ENCODE measurements at regions not wholly inside any gene's neighbourhood (a gene's known extent, or its start where the extent isn't known, plus 50 kb on each side); places are given as distances from the start of the nearest gene placed in this dataset.

DNA sequence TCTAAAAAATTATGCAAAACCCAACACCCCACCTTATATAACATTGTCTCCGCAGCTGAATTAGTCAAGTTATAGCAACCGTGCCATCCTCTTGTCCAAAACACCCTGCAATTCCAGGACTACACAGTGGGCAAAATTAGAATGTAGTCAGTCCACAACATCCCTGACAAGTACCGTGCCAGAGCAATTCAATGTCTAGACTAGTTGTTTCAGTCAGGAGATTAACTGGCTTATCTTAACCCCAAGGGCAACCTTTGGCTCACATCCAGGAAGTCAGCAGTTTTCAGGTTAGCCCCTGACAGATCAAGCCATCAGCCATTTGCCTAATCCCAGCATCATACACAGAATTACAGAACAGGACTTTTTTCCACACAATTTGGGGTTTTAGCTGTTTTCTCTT, 240.8 kb upstream of the TMEM161B start:
- H3K27me3 Mint-ChIP-seq, result peaks cover 34 to 36% of the 10 kb centered on the region in 2 donors
- ATAC-seq, result no peak
- no peak overlapping the region for H3K27ac Mint-ChIP-seq
- no peak for DNase-seq (ENCODE audit: low spot score)
- no peaks in the 10 kb centered on the region for H3K4me1 Mint-ChIP-seq (ENCODE audit: low read depth in 2 of 2)
- H3K36me3 Mint-ChIP-seq, result no peaks in the 10 kb centered on the region
- H3K4me3 Mint-ChIP-seq, result no peak overlapping the region
- no peaks in the 10 kb centered on the region for H3K9me3 Mint-ChIP-seq

DNA sequence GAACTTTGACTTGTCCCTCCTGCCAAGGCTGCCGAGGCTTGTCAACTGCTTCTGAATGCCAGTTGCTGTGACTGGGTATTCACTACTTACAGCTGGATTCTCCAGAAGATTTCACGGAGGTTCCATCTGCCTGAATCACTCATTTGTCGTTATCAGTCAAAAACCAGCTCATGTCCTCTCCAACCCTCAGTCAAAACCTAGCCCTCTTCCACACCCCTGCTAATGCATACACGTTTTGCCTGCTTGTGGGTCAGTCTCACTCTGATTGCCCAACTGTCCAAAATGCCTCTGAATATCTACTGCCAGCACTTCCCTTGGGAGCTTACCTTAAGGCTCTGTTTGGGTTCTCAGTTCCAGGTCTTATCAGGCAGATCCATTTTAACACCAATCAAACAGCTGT, 238.6 kb upstream of the TMEM161B start:
- peaks cover 6 to 8% of the 10 kb centered on the region in 2 donors for H3K4me1 Mint-ChIP-seq (ENCODE audit: low read depth in 2 of 2)
- H3K9me3 Mint-ChIP-seq, result no peaks in the 10 kb centered on the region
- ATAC-seq, result no peak
- no peak overlapping the region for H3K4me3 Mint-ChIP-seq
- H3K36me3 Mint-ChIP-seq, result no peaks in the 10 kb centered on the region
- no peak for DNase-seq (ENCODE audit: low spot score)
- peaks cover 25 to 26% of the 10 kb centered on the region in 2 donors for H3K27me3 Mint-ChIP-seq
- no peak overlapping the region for H3K27ac Mint-ChIP-seq

DNA sequence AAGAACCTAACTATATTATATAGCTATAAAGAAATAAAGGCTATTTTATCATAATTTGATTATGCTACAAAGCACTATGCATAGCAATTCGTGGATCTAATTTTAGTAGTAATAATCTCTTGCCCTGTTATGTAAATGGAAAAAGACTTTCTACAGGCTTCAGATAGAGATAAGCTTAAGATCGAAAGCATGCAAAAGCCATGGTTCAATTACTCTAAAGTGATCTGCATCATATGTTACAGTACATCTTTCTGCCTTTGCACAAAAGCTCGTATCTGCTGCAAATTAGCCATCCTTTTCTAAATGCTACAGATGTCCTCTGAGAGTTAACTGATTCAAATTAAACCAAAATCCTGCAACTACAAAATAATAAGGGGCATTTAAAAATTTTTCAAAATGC, 234.8 kb upstream of the TMEM161B start:
- Mint-ChIP-seq H3K4me1 (ENCODE audit: low read depth in 2 of 2) (peaks cover 6 to 8% of the 10 kb centered on the region in 2 donors), H3K27ac (peak overlapping the region in 1 of 2 donors; percentile 66), H3K36me3 (no peaks in the 10 kb centered on the region), H3K9me3 (no peaks in the 10 kb centered on the region), H3K27me3 (peaks cover 18 to 19% of the 10 kb centered on the region in 2 donors), H3K4me3 (peak overlapping the region; percentile 89)
- no peak for DNase-seq (ENCODE audit: low spot score)
- no peak for ATAC-seq

DNA sequence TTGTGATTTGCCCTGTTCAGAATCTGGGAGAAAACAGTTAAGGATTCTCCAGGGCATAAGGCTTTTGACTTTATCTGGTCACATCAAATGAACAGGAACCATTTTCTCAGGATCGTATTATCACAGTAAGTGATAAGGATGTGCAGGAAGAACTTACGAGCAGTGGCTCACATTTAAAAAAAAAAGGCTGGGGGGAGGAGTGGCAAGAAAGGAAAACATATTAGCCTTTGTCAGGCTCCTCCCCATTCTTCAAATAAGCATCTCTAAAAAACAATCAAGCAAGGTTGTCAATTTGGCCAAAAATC, 234.3 kb upstream of the TMEM161B start:
- peaks cover 15 to 18% of the 10 kb centered on the region in 2 donors for H3K27me3 Mint-ChIP-seq
- DNase-seq (ENCODE audit: low spot score) (no peak), ATAC-seq (no peak)
- no peaks in the 10 kb centered on the region for H3K36me3 Mint-ChIP-seq
- H3K9me3 Mint-ChIP-seq, result no peaks in the 10 kb centered on the region
- peak overlapping the region; percentile 89 for H3K4me3 Mint-ChIP-seq
- peaks cover 6 to 8% of the 10 kb centered on the region in 2 donors for H3K4me1 Mint-ChIP-seq (ENCODE audit: low read depth in 2 of 2)
- H3K27ac Mint-ChIP-seq, result peak overlapping the region; percentile 25 to 66

DNA sequence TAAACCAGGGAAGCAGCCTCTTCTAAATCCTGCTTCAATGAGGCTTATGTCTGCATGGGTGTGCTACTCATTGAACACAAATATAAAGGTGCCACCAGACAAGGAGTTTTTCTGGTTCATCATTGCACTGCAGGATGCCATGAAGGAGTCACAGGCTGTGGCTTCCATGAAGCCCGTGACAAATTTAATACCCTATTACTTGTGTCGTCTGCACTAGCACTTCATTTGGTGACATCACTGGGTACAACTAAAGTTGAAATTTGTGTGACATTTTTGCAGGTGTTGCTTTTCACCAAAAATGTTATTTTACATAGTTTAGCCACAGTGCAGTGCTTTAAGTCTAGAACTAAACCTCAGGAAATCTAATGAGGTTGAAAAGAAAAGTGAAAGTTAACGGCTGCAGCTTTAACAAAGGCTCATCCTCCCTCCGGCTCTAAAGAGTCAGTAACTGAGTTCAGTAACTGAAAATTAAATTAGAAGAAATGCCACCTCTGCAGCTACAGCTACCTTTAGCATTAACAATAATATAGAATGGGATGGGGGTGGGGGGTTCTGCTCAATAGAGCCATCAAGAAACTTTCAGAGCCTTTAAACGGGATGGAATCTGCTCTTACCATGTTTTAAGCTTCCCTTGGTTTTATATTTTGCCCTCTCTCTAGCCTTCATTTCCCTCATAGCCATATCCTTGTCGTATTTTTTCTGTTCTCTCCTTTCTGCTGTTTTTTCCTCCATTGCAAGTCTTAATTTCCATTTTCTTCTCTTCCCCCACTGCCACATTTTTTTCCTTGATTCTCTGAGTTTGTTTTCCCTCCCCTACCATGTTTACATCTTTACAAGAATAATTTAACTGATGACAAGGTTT, 233.8 kb upstream of the TMEM161B start:
- peaks cover 6 to 8% of the 10 kb centered on the region in 2 donors for H3K4me1 Mint-ChIP-seq (ENCODE audit: low read depth in 2 of 2)
- no peak for DNase-seq (ENCODE audit: low spot score)

DNA sequence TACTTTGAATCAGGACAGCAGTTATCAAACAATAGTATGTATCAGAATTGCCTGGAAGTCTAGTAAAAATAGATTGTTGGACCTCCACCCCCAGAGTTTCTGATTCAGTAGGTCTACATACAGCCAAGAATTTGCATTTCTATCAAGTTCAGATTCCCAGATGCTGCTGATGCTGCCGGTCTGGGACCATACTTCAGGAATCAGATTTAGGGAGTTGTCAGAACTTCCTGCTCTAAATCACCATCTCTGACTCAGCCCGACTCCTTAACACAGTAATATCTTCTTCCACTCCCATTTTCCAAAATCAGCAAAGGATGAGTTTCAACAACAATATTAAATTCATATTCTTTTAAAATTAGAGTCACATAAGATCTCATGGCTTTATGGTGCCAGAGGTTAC, 227.2 kb upstream of the TMEM161B start:
- no peaks in the 10 kb centered on the region for H3K9me3 Mint-ChIP-seq
- no peak overlapping the region for H3K4me3 Mint-ChIP-seq
- no peak overlapping the region for H3K27ac Mint-ChIP-seq
- no peaks in the 10 kb centered on the region for H3K36me3 Mint-ChIP-seq
- H3K4me1 Mint-ChIP-seq (ENCODE audit: low read depth in 2 of 2), result no peaks in the 10 kb centered on the region
- peaks cover 24 to 34% of the 10 kb centered on the region in 2 donors for H3K27me3 Mint-ChIP-seq
- no peak for DNase-seq (ENCODE audit: low spot score)
- no peak for ATAC-seq

More for the DNA sequence above, 233.8 kb upstream of the TMEM161B start:
- peak overlapping the region; percentile 25 to 66 for H3K27ac Mint-ChIP-seq
- peak overlapping the region; percentile 89 for H3K4me3 Mint-ChIP-seq
- no peaks in the 10 kb centered on the region for H3K36me3 Mint-ChIP-seq
- H3K27me3 Mint-ChIP-seq, result peaks cover 10 to 14% of the 10 kb centered on the region in 2 donors
- ATAC-seq, result peak in 1 of 2 donors; percentile 69
- H3K9me3 Mint-ChIP-seq, result no peaks in the 10 kb centered on the region

DNA sequence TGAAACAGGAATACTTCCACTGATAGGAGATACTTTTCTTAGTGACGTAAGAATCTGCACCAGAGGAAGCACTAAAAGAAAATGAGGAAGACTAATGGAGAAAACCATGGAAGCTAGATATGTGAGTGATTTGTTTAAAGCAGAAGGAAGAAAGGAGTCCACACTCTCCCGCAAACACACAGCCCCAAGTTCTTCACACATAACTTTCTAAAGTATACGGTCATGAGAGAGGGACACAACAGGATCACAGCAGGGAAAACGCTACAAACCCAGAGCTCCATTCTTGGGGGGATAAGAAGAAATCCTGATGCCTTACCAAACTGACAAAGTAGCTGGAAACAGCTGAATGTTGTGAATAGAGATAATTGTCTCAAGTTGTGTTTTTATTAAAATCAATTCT, 222.2 kb upstream of the TMEM161B start:
- Mint-ChIP-seq H3K36me3 (no peaks in the 10 kb centered on the region), H3K27ac (no peak overlapping the region), H3K9me3 (no peaks in the 10 kb centered on the region), H3K4me3 (no peak overlapping the region), H3K4me1 (ENCODE audit: low read depth in 2 of 2) (no peaks in the 10 kb centered on the region), H3K27me3 (peaks cover 28 to 43% of the 10 kb centered on the region in 2 donors)
- ATAC-seq (no peak), DNase-seq (ENCODE audit: low spot score) (no peak)

DNA sequence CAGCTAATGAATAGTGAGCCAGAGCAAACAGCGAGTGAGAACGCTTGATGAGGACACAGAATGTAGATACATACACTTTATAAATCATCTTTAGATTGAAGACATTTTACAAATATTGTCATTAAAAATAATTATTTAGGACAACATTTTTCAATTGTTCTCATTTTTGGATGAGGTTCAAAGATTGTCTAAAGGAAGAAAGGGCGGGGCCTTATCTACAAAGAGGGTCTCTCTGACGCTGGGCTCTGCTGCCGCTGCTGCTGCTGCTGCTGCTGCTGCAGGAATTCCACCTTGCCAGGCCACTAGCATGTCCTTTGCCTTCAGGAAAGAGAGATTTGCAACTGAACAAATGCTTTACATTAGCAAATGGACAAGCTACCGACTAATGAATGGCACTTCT, 220.7 kb upstream of the TMEM161B start:
- no peak overlapping the region for H3K4me3 Mint-ChIP-seq
- H3K4me1 Mint-ChIP-seq (ENCODE audit: low read depth in 2 of 2), result no peaks in the 10 kb centered on the region
- no peaks in the 10 kb centered on the region for H3K9me3 Mint-ChIP-seq
- H3K27me3 Mint-ChIP-seq, result peaks cover 24 to 39% of the 10 kb centered on the region in 2 donors
- H3K36me3 Mint-ChIP-seq, result no peaks in the 10 kb centered on the region
- ATAC-seq, result no peak
- H3K27ac Mint-ChIP-seq, result no peak overlapping the region
- no peak for DNase-seq (ENCODE audit: low spot score)

DNA sequence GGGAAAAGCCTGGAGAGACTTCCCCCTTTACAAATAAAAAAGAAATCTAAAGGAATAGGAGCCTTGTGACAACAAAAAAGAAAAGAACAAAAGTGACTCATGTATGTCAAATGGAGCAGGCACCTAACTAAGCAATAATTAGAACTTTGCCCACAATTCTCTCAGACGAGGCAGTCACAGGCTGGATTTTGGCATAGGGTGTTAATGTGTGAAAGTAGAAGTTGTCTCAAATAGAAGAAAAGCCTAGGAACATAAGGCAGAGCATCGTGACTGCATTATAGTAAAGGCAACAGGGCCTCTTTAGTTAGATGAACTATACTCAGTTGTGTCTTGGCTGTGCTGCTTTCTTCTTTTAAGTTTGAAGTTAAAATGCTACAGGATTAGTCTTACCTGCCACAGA, 219.9 kb upstream of the TMEM161B start:
- Mint-ChIP-seq H3K4me3 (no peak overlapping the region), H3K4me1 (ENCODE audit: low read depth in 2 of 2) (no peaks in the 10 kb centered on the region), H3K9me3 (no peaks in the 10 kb centered on the region), H3K27me3 (peaks cover 24 to 39% of the 10 kb centered on the region in 2 donors), H3K36me3 (no peaks in the 10 kb centered on the region), H3K27ac (no peak overlapping the region)
- DNase-seq (ENCODE audit: low spot score) (no peak), ATAC-seq (no peak)

DNA sequence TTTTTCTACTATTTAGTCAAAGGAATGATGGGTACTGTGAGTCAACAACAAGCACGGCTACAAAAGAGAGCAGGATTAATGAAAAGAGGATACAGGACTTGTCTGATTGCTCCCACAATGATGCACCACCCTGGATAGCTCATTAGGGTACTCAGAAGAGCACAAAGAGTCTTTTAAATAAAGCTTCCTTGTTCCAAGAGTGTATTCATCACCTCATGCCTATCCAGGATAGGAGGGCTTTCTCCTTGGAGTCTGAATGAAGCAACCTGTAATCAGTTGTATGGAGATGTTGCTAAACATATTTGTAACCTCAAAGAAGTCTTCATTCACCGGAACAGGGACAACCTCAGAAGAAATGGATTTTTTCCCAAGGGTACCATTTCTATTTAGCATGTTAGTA, 219.5 kb upstream of the TMEM161B start:
- no peak overlapping the region for H3K27ac Mint-ChIP-seq
- peaks cover 24 to 39% of the 10 kb centered on the region in 2 donors for H3K27me3 Mint-ChIP-seq
- no peaks in the 10 kb centered on the region for H3K36me3 Mint-ChIP-seq
- H3K4me1 Mint-ChIP-seq (ENCODE audit: low read depth in 2 of 2), result no peaks in the 10 kb centered on the region
- no peak overlapping the region for H3K4me3 Mint-ChIP-seq
- no peaks in the 10 kb centered on the region for H3K9me3 Mint-ChIP-seq
- DNase-seq (ENCODE audit: low spot score), result no peak
- ATAC-seq, result no peak

DNA sequence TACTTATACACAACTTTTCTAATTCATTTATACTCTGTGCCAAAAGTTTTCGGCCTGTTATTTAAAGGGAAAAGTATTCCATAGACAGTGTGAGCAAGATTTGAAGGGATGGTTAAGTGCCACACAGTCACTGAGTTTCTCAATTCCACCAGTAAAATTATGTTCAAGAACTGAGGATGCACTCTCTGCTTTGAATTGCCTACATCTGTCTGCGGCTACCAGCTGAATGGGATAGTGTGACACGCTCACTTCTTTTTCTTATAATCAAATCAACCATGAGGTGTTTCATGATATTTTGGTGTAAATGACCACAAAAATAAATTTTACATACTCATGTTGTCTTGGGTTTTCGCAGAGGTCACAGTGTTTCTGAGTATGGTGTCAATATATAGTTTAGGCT, 218.4 kb upstream of the TMEM161B start:
- ATAC-seq, result no peak
- Mint-ChIP-seq H3K27me3 (peaks cover 21 to 39% of the 10 kb centered on the region in 2 donors), H3K27ac (no peak overlapping the region), H3K4me3 (no peak overlapping the region), H3K36me3 (no peaks in the 10 kb centered on the region), H3K9me3 (no peaks in the 10 kb centered on the region), H3K4me1 (ENCODE audit: low read depth in 2 of 2) (no peaks in the 10 kb centered on the region)
- no peak for DNase-seq (ENCODE audit: low spot score)

DNA sequence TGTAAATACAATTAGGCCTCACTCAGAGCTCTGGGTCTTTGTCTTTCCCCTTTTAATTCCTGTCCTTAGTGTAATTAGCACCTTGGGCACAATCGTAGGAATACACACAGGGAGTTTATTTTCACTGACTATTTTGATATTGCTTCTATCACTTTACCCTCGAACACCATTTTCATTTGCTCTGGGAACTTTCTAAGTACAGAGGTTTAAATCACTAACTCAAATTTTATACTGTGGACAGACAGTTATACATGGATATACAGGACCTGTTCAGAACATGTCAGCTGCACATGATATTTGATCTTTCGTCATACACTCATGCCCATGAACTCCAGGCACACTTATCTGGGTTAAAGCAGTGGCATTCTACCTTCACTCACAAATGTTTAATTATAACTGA, 217.8 kb upstream of the TMEM161B start:
- Mint-ChIP-seq H3K27me3 (peaks cover 19 to 36% of the 10 kb centered on the region in 2 donors), H3K4me1 (ENCODE audit: low read depth in 2 of 2) (no peaks in the 10 kb centered on the region), H3K27ac (no peak overlapping the region), H3K36me3 (no peaks in the 10 kb centered on the region), H3K9me3 (no peaks in the 10 kb centered on the region), H3K4me3 (no peak overlapping the region)
- DNase-seq (ENCODE audit: low spot score) (no peak), ATAC-seq (no peak)

DNA sequence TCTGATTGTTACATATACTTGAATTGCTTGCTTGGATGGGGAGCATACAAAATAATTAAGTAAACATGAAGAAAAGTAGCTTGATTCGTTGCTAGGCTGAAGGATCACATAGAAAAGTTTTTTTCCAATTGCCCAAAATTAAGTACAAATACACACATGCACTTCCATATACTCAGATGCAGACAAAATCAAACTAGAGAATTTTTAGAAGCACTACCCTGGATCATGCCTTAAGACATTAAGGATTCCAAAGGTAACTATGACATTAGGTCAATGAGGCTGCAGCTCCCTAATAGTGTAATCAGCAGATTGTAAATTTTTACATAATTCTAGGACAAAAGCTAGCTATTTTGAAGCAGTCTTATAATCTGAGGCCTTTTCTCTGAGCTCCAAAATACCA, 216.9 kb upstream of the TMEM161B start:
- Mint-ChIP-seq H3K27ac (no peak overlapping the region), H3K9me3 (no peaks in the 10 kb centered on the region), H3K4me3 (no peak overlapping the region), H3K4me1 (ENCODE audit: low read depth in 2 of 2) (no peaks in the 10 kb centered on the region), H3K36me3 (no peaks in the 10 kb centered on the region), H3K27me3 (peaks cover 20 to 36% of the 10 kb centered on the region in 2 donors)
- no peak for DNase-seq (ENCODE audit: low spot score)
- no peak for ATAC-seq

DNA sequence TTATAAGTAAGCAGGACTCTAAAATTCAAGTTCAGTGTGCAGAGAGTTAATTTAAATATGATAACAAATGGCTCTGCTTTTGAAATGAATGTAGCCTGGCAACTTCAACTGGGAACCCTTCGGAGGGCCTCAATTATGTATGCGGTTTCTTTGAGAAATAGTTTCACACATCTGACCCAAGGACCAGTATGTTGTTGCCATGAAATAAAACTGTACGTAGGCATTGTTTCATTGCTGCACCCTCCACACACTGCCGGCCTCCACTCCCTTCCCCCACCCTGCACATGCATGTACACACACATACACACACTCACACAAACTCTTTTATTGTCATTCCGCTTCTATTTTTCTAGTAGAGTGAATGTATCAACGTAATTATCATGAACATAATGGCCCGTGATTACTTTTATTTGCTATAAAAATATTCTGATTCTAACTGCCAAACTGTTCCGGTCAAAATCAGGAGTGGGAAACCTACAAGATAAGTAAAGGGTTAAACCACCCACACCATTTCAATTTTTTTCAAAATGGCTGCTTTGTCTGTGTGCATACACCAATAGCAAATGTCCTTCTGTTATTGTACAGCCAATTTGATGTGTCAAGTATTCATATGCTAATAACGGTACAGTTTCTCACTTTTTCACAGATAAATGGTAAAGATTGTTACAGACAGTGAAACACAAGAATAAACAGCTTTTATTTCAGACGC, 215.5 kb upstream of the TMEM161B start:
- Mint-ChIP-seq H3K9me3 (no peaks in the 10 kb centered on the region), H3K4me3 (no peak overlapping the region), H3K27me3 (peaks cover 23 to 35% of the 10 kb centered on the region in 2 donors), H3K36me3 (no peaks in the 10 kb centered on the region), H3K27ac (no peak overlapping the region), H3K4me1 (ENCODE audit: low read depth in 2 of 2) (no peaks in the 10 kb centered on the region)
- DNase-seq (ENCODE audit: low spot score) (no peak), ATAC-seq (no peak)

Data from natural killer cell treated with Interleukin-12 subunit alpha and Interleukin-12 subunit beta and Interleukin-15 and Interleukin-18, amount 100 ng/mL, for 72 hours (primary cell).